Stomach (tissue), 4 donors: ENCODE measurements at regions not wholly inside any gene's neighbourhood (a gene's known extent, or its start where the extent isn't known, plus 50 kb on each side); places are given as distances from the start of the nearest gene placed in this dataset.

Experiments
- CTCF ChIP-seq, 7 experiments: fragments of 450-650 bp in 4 of 7; fragments of 200-600 bp in 3 of 7; sonication (generic) in 3 of 7; IDR thresholded peaks; one replicate each; pipeline ENCODE4 v1.5.1; 2016 to 2019; ENCODE audit warnings: antibody characterized with exemption in 7 of 7, control low read depth in 2 of 7, mild to moderate bottlenecking in 1 of 7
- EP300 ChIP-seq: sonication (generic); formaldehyde crosslinking; IDR thresholded peaks from one replicate; pipeline ENCODE4 v1.6.1; 2017; ENCODE audit warnings: antibody characterized with exemption
- POLR2A ChIP-seq, 4 donors: fragments of 450-650 bp; IDR thresholded peaks; one replicate each; pipeline ENCODE4 v1.6.1; 2016; ENCODE audit warnings: antibody characterized with exemption in 4 of 4, control low read depth in 2 of 4, mild to moderate bottlenecking in 1 of 4, moderate library complexity in 1 of 4

DNA sequence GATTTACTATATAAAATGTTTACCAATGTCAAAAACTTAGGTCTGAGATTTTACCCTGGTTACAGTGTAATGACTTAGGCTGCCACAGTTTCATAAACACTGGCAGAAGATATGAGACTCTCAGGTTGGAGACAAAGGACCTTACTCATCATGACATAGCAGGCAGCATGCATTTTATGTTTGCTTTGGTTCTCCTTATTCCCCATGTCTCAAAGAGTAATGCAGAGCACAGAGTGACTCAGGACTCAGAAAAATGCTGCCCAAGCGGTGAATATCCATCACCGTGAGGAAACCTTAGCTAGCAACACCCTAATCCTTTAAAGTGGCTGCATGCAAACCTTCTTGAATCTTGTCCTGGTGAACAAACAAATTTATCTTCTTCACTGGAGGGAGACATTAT lies 112.1 kb upstream of the EYS start:
- TF ChIP-seq CTCF (IDR thresholded peaks at IDR 0.05) (no peak), EP300 (no peak), POLR2A (IDR thresholded peaks at IDR 0.05) (no peak)
